HG03460 (cell line): ENCODE measurements at regions not wholly inside any gene's neighbourhood (a gene's known extent, or its start where the extent isn't known, plus 50 kb on each side); places are given as distances from the start of the nearest gene placed in this dataset.
"Not testable (repeated sequence)": the region's sequence is repeated elsewhere in the genome, so short reads cannot be mapped to it uniquely, and the experiment has no call there.

ENCODE experiments used
- ATAC-seq: cut with Tn5 transposase; IDR thresholded peaks from one replicate; pipeline ENCODE4 v1.9.1; 2021; ENCODE audit not compliant: unreplicated experiment

DNA sequence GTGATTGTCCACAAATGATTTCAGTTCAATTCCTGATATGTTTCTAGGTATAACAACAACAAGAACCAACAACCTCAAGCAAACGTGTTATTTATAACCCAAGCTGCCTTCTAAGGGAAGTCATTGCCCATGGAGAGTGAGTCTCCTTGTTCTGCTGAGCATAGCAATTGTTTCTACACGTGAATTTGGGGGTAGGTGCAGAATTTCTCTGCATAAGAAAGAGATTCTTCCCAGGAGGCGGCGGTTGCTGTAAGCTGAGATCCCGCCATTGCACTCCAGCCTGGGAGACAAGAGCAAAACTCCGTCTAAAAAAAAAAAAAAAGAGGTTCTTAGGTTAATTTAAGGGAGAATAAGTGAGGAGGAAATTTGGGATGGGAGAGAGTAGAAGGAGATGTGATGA is 226.5 kb upstream of the PELI2 start:
- ATAC-seq, result no peak

DNA sequence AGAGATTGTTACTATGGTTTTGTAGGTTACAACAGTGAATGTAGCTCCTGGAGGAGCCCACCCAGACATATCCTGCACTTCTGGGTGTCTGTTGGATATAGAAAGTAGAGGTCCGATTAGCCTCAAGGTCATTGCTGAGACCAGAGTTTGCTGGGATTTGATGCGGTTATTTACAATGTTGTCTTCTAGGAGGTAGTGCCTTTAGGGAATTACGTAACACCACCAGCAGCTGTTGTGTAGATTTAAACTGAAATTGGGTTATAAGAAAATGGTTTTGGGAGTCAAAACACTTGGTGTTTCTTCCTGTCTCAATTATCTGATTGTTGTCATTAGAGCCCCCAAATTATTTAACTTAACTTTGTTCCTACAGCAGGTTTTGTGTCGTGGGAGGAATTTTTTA is 225.3 kb upstream of the PELI2 start:
- no peak for ATAC-seq

DNA sequence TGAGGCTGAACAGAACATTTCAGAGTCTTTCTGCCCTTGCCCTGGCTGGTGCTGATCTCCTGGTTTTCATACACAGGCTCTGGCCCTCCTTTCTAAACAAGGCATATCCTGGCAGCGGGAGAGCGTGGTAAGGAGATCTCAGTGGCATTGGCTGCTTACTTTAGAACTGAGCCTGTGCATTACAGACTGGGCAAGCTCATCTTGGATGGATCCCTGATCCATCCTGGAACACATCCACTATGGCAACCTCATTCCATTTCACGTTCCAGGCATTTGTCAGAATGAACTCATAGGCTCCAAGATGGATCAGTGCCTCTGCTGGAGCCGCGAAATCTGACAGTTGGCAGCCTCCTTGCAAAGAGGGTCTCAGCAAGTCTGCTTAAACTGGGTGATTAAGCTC is 224.5 kb upstream of the PELI2 start:
- no peak for ATAC-seq

DNA sequence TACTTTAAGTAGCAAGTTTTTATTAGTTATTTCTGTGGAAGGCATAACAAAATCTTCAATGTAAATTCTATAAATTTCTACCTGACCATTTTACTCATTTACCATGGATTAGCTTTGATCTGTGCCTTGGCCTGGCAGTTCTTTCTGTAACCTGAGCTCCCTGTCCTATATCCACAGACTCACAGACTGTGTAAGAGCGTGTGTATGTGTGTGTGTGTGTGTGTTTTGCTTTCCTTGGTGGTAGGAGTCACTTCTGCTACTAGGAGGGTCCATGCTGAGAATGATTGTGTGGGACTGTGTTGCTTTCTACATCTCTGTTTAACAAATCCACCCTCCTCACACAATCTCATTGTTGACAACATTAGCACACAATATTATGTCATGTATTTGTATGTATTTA is 221.2 kb upstream of the PELI2 start:
- no peak for ATAC-seq

DNA sequence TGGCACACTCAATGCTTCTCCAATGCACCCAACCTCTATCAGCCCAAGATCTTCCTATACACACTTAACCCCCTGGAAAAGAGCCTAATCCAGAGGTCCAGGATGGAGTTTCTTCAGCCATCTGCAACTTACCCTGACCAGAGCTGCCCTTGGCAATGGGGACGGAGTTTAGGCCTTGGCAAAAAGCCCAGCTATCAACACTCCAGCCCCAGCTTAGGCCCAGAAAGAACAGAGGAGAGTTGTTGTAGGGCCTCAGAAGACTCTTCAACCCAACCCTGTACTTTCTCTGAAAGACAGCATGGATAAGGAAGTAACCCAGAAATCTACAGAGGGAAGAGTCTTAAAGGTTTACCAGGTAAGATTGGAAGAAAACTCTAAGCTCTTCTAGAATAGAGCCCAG is 219.3 kb upstream of the PELI2 start:
- no peak for ATAC-seq

DNA sequence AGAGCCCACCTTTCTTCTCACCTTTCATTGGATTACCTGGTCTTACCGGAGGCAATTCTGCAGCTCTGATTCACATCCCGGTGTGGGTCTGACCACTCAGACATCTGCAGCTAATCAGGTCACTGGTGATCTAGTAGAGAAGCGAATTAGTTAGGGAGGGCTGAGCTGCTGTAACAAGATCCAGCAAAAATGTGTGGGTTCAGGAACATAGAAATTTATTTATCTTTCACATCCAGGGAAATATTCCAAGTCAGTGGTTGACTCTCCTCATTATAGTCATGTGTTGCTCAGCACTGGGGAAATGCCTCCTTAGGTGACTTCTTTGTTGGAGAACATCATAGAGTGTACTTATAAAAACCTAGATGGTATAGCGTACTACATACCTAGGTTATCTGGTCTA is 218.7 kb upstream of the PELI2 start:
- ATAC-seq, result no peak

DNA sequence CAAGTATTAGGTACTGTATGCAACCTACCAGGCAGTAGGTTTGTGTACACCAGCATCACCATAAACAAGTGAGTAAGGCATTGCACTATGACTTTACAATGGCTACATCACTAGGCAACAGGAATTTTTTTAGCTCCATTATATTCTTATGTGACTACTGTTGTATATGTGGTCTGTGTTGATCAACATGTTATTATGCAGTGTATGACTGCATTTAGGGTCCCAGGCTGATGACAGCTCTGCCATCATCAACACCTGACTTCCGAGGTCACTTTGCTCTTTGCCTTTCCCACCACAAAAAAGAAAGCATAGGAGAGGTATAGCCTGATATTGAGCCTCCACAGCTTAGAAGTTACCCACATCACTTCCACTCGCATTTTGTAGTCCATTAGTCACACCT is 217.5 kb upstream of the PELI2 start:
- ATAC-seq, result no peak

DNA sequence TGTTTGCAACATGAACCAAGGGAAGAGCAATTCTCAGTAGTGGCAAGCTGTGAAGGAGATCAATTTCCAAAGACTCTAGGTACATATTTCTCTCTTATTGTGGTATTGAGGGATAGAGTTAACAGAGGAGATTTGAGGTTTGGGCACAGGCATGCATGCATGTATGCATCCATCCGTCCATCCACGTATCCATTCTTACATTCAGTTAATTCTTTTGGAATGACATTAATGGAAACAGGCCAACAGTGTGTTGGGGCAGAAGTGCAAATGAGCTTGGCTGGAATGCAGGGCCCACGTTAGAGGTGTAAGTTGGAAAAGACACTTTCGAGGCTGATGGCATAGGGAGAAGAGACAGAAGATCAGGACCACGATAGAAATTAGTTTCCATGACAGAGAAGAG is 216.9 kb upstream of the PELI2 start:
- ATAC-seq, result no peak

DNA sequence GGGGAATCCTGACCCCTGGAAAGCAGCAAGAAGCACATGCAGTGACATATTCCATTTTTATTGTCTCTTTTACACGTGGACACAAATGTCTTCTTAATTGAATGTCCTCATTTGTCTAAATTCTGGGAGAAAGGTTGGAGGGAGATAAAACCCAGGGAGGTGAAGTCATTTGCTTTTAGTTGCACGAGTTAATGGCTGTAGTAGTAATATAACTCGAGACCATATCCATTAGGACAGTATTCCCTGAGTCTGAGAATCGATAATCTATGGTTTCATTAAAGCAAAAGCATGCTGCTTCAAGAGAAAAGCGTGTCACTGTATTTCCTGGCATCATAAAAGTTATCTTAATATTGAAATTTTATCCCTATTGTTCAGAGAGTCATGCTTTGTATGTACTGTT is 216.0 kb upstream of the PELI2 start:
- no peak for ATAC-seq

DNA sequence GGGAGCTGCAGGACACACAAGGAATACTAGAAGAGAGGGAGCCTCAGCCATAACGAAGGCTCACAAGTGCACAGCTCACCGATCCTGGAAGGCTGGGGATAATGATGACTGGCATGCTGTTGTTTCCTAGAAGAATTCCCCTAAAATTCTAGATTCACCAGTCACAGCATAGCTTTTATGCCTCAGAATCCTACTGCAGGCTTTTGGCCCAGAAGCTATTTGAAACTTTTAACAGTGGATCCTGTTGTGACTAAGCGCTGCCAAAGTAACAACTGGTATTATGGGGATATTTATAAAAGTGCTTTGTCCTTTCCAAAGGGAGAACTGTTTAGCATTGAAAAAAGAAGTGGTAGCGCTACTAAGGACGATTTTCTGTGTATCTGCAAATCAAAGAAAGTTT is 214.1 kb upstream of the PELI2 start:
- ATAC-seq, result no peak

DNA sequence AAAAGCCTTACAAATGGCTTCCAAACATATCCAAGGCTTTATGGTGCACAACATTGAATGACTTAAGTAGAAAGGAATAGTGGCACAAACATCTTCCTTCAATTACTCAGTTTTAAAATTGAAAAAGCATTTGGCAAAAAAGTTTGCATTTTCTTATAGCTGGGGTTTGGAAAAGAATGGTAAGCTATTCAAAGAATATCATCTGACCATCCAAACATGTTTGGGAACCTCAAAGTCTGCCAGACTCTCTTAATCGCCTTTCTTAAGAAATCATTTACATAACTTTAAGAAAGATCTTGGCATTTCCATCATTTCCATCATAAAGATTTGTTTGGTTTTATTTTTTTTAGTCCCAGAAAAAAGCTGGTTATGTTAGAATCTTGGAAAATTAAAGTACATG is 210.1 kb upstream of the PELI2 start:
- ATAC-seq, result no peak

DNA sequence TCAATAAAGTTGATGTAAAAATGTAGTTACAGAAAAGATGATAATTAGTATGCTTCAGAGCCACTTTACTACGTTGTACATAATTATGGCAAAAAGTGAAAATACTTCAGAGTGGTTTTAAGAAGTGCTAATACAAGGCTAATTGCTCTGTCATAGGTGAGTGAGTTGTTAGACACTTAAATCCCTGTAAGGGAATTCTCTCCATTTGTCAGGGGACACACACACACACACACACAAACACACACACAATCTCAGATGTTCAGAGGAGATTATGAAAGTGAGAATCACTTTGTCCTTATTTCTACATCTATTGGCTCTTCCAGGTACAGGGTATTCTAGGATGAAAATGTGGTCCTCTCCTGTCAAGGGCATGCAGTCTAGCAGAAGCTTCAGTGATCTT is 208.3 kb upstream of the PELI2 start:
- ATAC-seq, result no peak

DNA sequence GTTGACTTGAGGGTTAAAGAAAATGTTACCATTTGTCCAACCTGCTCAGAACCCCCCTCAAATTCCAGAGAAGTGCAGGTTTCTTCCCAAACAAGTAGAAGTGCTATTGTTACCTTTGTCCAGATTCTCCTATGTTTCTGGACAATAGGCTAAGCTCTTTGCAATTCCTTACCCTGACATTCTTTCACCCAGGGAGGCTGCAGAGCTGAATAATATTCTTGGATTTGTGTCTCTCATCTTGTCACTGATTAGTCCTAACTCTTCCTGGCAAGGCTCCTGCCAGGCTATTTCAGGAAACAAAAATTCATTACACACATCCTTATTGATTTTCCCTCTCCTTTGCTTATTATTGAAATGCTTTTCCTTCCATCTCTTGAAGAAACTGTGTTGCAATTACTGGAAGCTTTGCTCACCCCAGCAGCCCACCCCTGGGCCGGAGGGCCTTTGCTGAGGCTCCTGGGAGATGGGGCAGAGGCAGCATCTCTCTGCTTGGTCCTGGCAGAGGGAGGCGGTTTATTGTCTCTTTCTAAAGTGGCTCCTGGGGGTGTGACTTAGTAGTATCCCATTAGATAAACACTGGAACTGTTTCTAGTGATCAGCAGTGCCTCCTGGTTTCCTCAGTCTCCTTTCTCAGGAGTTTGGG is 207.5 kb upstream of the PELI2 start:
- no peak for ATAC-seq

DNA sequence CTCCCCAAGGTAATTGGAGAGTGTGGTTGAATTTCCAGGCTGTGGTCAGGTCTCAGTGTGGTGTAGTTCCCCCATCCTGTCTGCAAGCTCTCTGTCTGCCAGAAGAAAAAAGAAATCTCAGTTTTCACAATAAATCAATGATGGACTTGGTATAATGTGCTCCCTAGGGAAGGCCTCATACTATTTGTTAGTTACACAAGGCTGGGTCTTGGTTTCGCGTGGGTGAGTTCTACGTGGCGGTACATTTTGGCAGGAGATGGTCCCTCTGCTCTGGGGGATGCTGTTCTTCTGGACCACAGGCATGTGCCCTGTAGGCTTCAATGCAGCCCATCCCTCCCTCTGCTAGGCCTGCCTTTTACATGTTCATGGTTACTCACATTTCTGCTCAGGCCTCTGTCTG is 206.4 kb upstream of the PELI2 start:
- ATAC-seq, result no peak

DNA sequence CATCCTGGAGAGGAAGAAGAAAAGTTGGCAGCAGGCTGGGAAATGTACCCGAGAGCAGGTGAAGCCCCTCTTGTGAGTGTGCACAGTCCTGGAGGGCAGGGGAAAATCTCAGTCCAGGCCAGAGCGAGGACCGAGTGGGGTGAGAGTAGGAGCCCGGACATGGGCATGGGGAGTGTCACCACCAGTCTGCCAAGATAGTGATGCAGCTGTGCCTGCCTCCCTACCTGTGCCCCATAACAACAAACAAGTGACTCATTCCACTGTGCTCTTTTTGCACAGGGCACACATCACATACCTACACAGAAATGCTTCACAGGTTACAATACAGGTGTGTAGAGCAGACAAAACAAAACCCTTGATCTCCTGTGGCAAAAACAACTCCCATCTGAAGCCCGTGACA is 205.9 kb upstream of the PELI2 start:
- no peak for ATAC-seq

DNA sequence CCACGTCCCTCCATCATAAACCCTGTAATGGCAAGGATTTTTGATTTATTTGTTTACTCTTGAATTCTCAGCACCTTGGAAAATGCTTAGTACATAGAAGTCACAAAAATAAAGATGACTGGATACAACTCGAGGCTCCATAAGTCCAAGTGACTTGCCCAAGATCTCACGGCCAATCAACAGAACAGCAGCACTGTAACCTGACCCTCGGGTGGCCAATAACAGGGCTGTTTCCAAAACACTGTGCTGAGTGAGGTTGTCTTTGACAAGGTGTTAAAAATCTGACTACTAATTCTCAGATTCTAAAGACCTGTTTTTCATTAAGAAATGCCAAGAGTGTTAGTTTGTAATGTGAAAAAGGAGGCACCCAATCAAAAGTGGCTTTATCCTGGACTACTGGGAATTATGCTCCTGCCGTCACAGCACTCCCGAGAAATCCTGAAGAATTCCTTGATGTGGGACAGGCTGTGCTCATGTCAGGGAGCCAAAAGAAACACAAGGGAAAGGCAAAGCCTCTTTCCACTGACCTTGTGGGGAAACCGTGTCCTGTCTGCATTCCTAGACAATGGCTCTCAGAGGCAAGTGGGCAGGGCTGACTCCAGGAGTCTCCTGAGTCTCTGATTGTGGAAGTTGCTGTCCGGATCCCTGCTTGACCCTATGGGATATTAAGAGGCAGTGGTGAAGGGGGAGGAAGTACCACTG is 204.7 kb upstream of the PELI2 start:
- ATAC-seq, result no peak

DNA sequence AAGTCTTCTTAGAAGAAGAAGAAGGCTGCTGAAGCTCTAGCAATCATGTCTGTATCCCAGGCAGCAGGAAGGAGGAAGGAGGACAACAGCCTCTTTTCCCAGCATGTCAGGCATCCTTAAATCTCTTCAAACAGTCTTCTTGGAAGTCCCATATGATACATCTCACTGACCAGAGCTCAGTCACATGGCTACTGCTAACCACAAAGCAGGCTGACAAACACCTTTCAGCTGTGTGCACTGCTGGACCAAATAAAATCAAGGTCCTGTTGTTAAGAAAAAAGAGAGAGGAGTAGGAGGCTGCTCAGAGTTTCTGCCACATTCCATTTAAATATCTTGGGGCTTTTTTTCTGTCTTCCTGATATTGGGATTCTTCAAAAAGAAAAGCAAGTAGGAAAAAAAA is 203.4 kb upstream of the PELI2 start:
- no peak for ATAC-seq

DNA sequence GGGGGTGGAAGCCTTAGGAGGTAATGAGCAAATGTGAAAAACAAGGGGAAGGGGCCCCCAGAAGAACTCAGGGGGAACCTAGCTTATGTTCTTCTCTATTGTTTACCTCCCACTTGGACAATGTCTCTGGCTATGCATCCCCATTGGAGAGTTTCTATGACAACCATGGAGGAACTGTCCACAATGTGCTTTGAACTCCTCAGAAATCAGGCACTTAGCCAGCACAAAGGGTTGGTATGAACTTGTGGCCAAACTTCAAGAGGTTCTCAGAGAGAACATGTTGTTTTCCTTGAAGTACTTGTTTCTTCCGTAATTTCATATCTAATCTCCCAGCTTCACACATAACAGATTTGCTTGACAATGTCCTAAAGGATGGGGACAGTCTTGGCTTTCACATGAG is 202.8 kb upstream of the PELI2 start:
- ATAC-seq, result no peak

DNA sequence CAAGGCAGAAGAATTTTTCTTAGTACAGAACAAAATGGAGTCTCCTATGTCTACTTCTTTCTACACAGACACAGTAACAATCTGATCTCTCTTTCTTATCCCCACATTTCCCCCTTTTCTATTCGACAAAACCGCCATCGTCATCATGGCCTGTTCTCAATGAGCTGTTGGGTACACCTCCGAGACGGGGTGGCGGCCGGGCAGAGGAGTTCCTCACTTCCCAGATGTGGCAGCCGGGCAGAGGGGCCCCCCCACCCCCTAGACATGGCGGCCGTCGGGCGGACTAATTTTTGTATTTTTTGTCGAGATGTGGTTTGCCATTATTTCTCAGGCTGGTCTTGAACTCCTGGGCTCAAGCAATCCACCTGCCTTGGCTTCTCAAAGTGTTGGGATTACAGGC is 198.4 kb upstream of the PELI2 start:
- ATAC-seq, result not testable (repeated sequence)

DNA sequence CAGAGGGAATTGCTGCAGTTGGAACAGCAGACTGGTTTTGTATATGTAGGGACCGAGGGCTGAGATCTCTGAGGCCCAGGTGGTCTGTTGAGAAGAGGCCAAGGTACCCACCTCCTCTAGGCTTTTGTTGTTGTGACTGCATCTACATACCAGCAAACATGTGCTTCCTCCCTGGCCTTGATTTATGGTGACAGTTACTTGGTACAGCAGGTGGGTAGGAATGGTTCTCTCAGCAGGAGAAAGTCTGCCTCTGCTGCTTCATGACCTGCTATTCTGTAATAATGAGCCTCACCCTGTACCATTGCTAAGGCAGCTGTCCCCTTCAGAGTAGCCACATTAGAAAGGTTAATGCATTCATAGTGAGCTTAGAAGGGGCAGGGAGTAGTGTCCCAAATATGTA is 196.7 kb upstream of the PELI2 start:
- ATAC-seq, result no peak

DNA sequence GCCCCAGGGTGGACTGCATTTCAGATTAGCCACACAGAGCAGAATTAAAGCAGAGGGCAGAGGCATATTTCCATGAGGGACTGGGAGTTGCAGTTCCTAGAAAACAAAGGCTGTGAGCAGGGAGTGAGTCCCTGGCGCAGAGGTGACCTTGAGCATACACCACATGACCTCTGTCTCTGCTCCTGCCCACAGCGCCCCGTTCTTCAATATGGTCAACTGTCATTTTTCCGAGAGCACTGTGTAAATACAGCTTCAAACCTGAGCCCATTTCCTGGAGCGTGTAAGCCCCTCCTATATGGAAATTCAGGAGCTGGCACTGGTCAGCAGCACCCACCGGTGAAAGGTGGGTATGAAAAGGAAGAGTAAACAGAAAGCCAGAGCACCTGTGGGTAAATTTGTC is 192.2 kb upstream of the PELI2 start:
- ATAC-seq, result no peak

DNA sequence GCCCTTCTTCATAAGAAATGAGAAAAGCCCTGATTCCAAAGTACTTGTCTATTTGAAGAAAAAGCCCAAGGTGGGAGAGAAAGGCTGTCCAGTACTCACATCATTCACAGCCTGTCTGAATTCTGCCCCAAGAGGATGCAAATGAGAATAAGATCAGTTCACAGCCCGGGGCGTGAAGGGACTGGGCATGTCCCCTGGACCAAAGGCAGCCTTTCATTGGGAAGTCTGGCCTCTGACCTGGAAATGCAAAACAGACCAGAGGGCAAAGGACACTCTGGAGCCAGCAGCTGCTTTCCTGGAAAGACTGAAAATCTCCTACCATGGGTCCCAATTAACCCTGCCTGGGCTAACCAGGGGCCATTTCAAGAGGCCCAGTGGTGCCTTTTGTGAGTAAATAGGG is 191.2 kb upstream of the PELI2 start:
- no peak for ATAC-seq

DNA sequence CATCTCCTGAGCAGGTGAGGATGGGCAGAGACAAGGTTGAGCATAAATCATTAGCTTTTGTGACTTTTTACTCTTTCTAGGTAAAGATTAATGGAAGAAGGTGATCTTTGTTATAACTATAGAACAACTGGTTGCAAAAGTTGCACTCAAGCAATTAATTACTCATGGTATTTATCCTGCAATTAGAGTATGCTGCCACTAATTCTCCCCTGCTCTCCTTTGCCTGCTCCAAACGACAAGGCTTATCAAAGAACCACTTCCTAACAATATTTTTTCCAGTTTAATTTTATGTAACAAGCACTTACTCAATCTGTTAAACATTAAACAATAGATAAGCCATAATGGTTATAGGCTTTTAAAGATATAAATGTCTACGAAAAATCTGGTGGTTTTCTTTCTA is 189.9 kb upstream of the PELI2 start:
- no peak for ATAC-seq
